HUDEP-2 (cell line): ENCODE measurements at regions not wholly inside any gene's neighbourhood (a gene's known extent, or its start where the extent isn't known, plus 50 kb on each side); places are given as distances from the start of the nearest gene placed in this dataset.

Source experiments
- DNase-seq, 76 experiments: peaks; one replicate each; lab custom pipeline; 2025; ENCODE audit not compliant: unreplicated experiment in 76 of 76; lab: John Stamatoyannopoulos, UW

GRCh38 chr3:14334936-14335335 is 67.5 kb upstream of the SLC6A6 start:
- DNase-seq, result no peak

- no peak for DNase-seq
These were observed 66.3 kb upstream of the SLC6A6 start for GRCh38 chr3:14335774-14336748.

- DNase-seq, result no peak
These were observed 65.4 kb upstream of the SLC6A6 start for GRCh38 chr3:14336749-14337598.

GRCh38 chr3:14337828-14338227 is 64.6 kb upstream of the SLC6A6 start:
- DNase-seq, result no peak

GRCh38 chr3:14338242-14338641 is 64.2 kb upstream of the SLC6A6 start:
- DNase-seq, result no peak

- DNase-seq, result no peak
These were observed 63.4 kb upstream of the SLC6A6 start for GRCh38 chr3:14338898-14339458.

GRCh38 chr3:14340960-14341708 is 61.3 kb upstream of the SLC6A6 start:
- no peak for DNase-seq

GRCh38 chr3:14343338-14344112 is 58.9 kb upstream of the SLC6A6 start:
- no peak for DNase-seq

GRCh38 chr3:14344351-14344750 is 58.1 kb upstream of the SLC6A6 start:
- DNase-seq, result no peak

- DNase-seq, result no peak
These were observed 56.8 kb upstream of the SLC6A6 start for GRCh38 chr3:14345496-14346150.

- no peak for DNase-seq
These were observed 56.2 kb upstream of the SLC6A6 start for GRCh38 chr3:14346191-14346590.

GRCh38 chr3:14346642-14347041 is 55.8 kb upstream of the SLC6A6 start:
- no peak for DNase-seq

GRCh38 chr3:14347110-14347509 is 55.3 kb upstream of the SLC6A6 start:
- DNase-seq, result no peak

- no peak for DNase-seq
These were observed 50.8 kb upstream of the SLC6A6 start for GRCh38 chr3:14351617-14352001.

GRCh38 chr3:14352002-14352627 is 50.3 kb upstream of the SLC6A6 start:
- peak in 27 of 76 experiments; percentile 2 to 40 (median 13) for DNase-seq
